GM12878 (cell line): ENCODE measurements at regions not wholly inside any gene's neighbourhood (a gene's known extent, or its start where the extent isn't known, plus 50 kb on each side); places are given as distances from the start of the nearest gene placed in this dataset.

Experiments used
- BCL11A ChIP-seq: IDR thresholded peaks from 2 replicates; pipeline ENCODE4 v1.6.1; 2011; ENCODE audit warnings: low read depth, low read length
- CBFB ChIP-seq: IDR thresholded peaks from 2 replicates; pipeline ENCODE4 v1.6.1; 2016; ENCODE audit warnings: antibody characterized with exemption, low read depth
- CBX5 ChIP-seq: sonication (generic); IDR thresholded peaks from 2 replicates; pipeline ENCODE4 v1.6.1; 2016; ENCODE audit warnings: low read depth, moderate library complexity, mild to moderate bottlenecking, inconsistent platforms
- EP300 ChIP-seq, 2 experiments: fragments of 150-350 bp in 1 of 2; IDR thresholded peaks; 2 replicates each; pipeline ENCODE4 v1.6.1; 2011 to 2012; ENCODE audit warnings: low read depth in 2 of 2, low read length in 2 of 2, borderline replicate concordance in 1 of 2, improper control_type of control experiment in 1 of 2, inconsistent platforms in 1 of 2; ENCODE audit not compliant: control insufficient read depth in 1 of 2
- MEF2A ChIP-seq: IDR thresholded peaks from 2 replicates; pipeline ENCODE4 v1.6.1; 2011; ENCODE audit warnings: low read depth, mild to moderate bottlenecking, low read length, moderate library complexity; ENCODE audit not compliant: insufficient read depth
- SMC3 ChIP-seq: IDR thresholded peaks from 2 replicates; pipeline ENCODE4 v1.6.1; 2011; ENCODE audit warnings: low read length, improper control_type of control experiment, borderline replicate concordance
- SREBF2 ChIP-seq: IDR thresholded peaks from 2 replicates; pipeline ENCODE4 v1.6.1; 2012; ENCODE audit warnings: mild to moderate bottlenecking, low read length
- TCF7 ChIP-seq: IDR thresholded peaks from 2 replicates; pipeline ENCODE4 v1.6.1; 2014; ENCODE audit warnings: antibody characterized with exemption, borderline replicate concordance
- YY1 ChIP-seq: IDR thresholded peaks from 2 replicates; pipeline ENCODE4 v1.6.1; 2011; ENCODE audit warnings: low read depth, mild to moderate bottlenecking, low read length
- TF ChIP-seq, protein P1 (sequence below): fragments of 450-650 bp; IDR thresholded peaks from 2 replicates; pipeline ENCODE4 v1.6.1; 2017; ENCODE audit warnings: mild to moderate bottlenecking, moderate library complexity
- TF ChIP-seq, protein P2 (sequence below): fragments of 450-650 bp; IDR thresholded peaks from 2 replicates; pipeline ENCODE4 v1.6.1; 2017; ENCODE audit warnings: mild to moderate bottlenecking, low read depth, inconsistent platforms; ENCODE audit not compliant: poor library complexity, severe bottlenecking
- TF ChIP-seq, protein P3 (sequence below), 3 experiments: IDR thresholded peaks in 2 of 3; conservative IDR thresholded peaks in 1 of 3; 2 replicates each; pipeline ENCODE4 v1.5.1; 2011; ENCODE audit warnings: low read depth in 3 of 3, low read length in 3 of 3, mild to moderate bottlenecking in 3 of 3, control low read depth in 2 of 3, moderate library complexity in 2 of 3, inconsistent platforms in 1 of 3, mixed read lengths in 1 of 3; ENCODE audit not compliant: control insufficient read depth in 2 of 3, insufficient read depth in 1 of 3; ENCODE audit errors: extremely low read depth in 1 of 3

DNA sequence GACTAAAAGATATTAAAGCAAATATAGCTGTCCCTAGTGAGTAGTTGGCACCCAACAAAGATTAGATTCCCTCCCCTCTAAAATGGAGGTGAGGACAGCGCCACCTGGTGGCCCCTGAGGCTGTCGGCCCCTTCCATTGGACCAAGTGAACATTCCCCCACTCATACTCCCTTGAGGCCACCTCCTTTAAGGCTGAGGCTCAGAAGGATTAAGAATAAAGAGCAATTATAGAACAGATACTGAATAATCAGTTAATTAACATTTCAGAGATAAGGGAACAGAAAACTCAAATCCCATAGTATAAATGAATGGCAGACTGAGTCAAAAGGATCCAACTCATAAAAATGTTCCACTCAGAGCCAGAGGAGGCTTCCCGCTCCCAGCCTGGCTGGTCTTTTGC is 130.4 kb upstream of the GHITM start (continued):
- TF ChIP-seq, protein P1, sequence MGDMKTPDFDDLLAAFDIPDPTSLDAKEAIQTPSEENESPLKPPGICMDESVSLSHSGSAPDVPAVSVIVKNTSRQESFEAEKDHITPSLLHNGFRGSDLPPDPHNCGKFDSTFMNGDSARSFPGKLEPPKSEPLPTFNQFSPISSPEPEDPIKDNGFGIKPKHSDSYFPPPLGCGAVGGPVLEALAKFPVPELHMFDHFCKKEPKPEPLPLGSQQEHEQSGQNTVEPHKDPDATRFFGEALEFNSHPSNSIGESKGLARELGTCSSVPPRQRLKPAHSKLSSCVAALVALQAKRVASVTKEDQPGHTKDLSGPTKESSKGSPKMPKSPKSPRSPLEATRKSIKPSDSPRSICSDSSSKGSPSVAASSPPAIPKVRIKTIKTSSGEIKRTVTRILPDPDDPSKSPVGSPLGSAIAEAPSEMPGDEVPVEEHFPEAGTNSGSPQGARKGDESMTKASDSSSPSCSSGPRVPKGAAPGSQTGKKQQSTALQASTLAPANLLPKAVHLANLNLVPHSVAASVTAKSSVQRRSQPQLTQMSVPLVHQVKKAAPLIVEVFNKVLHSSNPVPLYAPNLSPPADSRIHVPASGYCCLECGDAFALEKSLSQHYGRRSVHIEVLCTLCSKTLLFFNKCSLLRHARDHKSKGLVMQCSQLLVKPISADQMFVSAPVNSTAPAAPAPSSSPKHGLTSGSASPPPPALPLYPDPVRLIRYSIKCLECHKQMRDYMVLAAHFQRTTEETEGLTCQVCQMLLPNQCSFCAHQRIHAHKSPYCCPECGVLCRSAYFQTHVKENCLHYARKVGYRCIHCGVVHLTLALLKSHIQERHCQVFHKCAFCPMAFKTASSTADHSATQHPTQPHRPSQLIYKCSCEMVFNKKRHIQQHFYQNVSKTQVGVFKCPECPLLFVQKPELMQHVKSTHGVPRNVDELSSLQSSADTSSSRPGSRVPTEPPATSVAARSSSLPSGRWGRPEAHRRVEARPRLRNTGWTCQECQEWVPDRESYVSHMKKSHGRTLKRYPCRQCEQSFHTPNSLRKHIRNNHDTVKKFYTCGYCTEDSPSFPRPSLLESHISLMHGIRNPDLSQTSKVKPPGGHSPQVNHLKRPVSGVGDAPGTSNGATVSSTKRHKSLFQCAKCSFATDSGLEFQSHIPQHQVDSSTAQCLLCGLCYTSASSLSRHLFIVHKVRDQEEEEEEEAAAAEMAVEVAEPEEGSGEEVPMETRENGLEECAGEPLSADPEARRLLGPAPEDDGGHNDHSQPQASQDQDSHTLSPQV: no peak
- no peak for TF ChIP-seq CBFB
- TF ChIP-seq, protein P2, sequence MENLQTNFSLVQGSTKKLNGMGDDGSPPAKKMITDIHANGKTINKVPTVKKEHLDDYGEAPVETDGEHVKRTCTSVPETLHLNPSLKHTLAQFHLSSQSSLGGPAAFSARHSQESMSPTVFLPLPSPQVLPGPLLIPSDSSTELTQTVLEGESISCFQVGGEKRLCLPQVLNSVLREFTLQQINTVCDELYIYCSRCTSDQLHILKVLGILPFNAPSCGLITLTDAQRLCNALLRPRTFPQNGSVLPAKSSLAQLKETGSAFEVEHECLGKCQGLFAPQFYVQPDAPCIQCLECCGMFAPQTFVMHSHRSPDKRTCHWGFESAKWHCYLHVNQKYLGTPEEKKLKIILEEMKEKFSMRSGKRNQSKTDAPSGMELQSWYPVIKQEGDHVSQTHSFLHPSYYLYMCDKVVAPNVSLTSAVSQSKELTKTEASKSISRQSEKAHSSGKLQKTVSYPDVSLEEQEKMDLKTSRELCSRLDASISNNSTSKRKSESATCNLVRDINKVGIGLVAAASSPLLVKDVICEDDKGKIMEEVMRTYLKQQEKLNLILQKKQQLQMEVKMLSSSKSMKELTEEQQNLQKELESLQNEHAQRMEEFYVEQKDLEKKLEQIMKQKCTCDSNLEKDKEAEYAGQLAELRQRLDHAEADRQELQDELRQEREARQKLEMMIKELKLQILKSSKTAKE: no peak
- TF ChIP-seq, protein P3, sequence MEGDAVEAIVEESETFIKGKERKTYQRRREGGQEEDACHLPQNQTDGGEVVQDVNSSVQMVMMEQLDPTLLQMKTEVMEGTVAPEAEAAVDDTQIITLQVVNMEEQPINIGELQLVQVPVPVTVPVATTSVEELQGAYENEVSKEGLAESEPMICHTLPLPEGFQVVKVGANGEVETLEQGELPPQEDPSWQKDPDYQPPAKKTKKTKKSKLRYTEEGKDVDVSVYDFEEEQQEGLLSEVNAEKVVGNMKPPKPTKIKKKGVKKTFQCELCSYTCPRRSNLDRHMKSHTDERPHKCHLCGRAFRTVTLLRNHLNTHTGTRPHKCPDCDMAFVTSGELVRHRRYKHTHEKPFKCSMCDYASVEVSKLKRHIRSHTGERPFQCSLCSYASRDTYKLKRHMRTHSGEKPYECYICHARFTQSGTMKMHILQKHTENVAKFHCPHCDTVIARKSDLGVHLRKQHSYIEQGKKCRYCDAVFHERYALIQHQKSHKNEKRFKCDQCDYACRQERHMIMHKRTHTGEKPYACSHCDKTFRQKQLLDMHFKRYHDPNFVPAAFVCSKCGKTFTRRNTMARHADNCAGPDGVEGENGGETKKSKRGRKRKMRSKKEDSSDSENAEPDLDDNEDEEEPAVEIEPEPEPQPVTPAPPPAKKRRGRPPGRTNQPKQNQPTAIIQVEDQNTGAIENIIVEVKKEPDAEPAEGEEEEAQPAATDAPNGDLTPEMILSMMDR (IDR thresholded peaks at IDR 0.05 in 2 of 3, conservative IDR thresholded peaks at IDR 0.05 in 1 of 3; ENCODE audit: control insufficient read depth in 2 of 3, extremely low read depth in 1 of 3, insufficient read depth in 1 of 3, low read depth in 3 of 3, low read length in 3 of 3): peak; percentile 72 to 89 (median 88)
- TF ChIP-seq MEF2A: no peak
- TF ChIP-seq CBX5: no peak
- TF ChIP-seq YY1: peak; percentile 86
- TF ChIP-seq BCL11A: no peak
- no peak for TF ChIP-seq TCF7
- peak; percentile 51; the same call in 1 of the 2 replicates for TF ChIP-seq SMC3
- no peak for TF ChIP-seq SREBF2
- no peak for TF ChIP-seq EP300 (IDR thresholded peaks at IDR 0.05; ENCODE audit: borderline replicate concordance in 1 of 2, control insufficient read depth in 1 of 2, low read depth in 2 of 2, low read length in 2 of 2)
